Thymus (tissue), 11 donors: ENCODE measurements at regions not wholly inside any gene's neighbourhood (a gene's known extent, or its start where the extent isn't known, plus 50 kb on each side); places are given as distances from the start of the nearest gene placed in this dataset.

Experiments
- DNase-seq, 9 donors: peaks; one replicate each; pipeline ENCODE4 v3.0.0-alpha.2; 2013; ENCODE audit warnings: low spot score in 9 of 9, low read depth in 6 of 9, missing footprints in 1 of 9
- H3K27ac ChIP-seq, 2 donors: one replicate each; pipeline ENCODE4 v1.5.1; 2013; ENCODE audit warnings: control low read depth in 1 of 2, low read depth in 1 of 2, low read length in 1 of 2, mild to moderate bottlenecking in 1 of 2, moderate library complexity in 1 of 2
- H3K27me3 ChIP-seq, 2 donors: one replicate each; pipeline ENCODE4 v1.5.1; 2013; ENCODE audit warnings: low read length in 1 of 2; ENCODE audit not compliant: control insufficient read depth in 2 of 2, insufficient read depth in 1 of 2
- H3K36me3 ChIP-seq, 2 donors: one replicate each; pipeline ENCODE4 v1.5.1; 2013; ENCODE audit warnings: low read length in 1 of 2, mild to moderate bottlenecking in 1 of 2, moderate library complexity in 1 of 2; ENCODE audit not compliant: control insufficient read depth in 2 of 2, insufficient read depth in 2 of 2
- H3K4me1 ChIP-seq, 2 donors: one replicate each; pipeline ENCODE4 v1.5.1; 2013; ENCODE audit warnings: low read length in 2 of 2; ENCODE audit not compliant: control insufficient read depth in 2 of 2, insufficient read depth in 2 of 2
- H3K4me3 ChIP-seq, 2 donors: one replicate each; pipeline ENCODE4 v1.5.1; 2013; ENCODE audit warnings: low read length in 2 of 2, control low read depth in 1 of 2, mild to moderate bottlenecking in 1 of 2
- H3K9me3 ChIP-seq, 2 donors: one replicate each; pipeline ENCODE4 v1.5.1; 2013; ENCODE audit warnings: low read length in 1 of 2, mild to moderate bottlenecking in 1 of 2; ENCODE audit not compliant: control insufficient read depth in 2 of 2, insufficient read depth in 1 of 2
- WGBS: extraction: QIAGEN DNeasy Blood & Tissue Kit; methylation state at CpG from one replicate; pipeline ENCODE4 v1.1.7; 2013; 5-methylcytosine and 5-hydroxymethylcytosine counted together
- donor health status: healthy.

DNA sequence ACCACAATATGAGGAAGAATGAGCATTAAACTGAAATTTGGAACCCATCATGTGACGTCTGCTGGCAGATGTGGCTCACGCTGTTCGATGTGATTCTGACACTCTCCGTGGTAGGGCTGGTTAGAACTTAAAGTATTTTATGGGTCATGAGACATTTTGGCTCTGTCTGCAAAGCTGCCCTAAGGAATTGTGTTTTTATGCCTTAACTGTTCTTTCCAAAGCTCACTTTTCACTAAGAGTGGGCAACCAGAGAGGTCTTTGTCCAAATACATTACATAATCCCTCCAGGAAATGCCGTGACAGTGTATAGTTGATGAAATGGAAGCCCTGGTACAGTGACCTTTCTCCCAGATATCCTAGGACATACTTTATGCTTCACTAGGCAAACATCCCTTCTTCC is 119.1 kb downstream of the AQP4 start:
- DNase-seq, result no peak
- H3K4me1 ChIP-seq, result no peaks in the 10 kb centered on the region
- WGBS, result 55% methylated on average over 5 of the region's 5 CpGs
- H3K36me3 ChIP-seq, result no peaks in the 10 kb centered on the region
- no peaks in the 10 kb centered on the region for H3K27me3 ChIP-seq
- H3K27ac ChIP-seq, result no peak overlapping the region
- no peaks in the 10 kb centered on the region for H3K9me3 ChIP-seq
- H3K4me3 ChIP-seq, result no peak overlapping the region

DNA sequence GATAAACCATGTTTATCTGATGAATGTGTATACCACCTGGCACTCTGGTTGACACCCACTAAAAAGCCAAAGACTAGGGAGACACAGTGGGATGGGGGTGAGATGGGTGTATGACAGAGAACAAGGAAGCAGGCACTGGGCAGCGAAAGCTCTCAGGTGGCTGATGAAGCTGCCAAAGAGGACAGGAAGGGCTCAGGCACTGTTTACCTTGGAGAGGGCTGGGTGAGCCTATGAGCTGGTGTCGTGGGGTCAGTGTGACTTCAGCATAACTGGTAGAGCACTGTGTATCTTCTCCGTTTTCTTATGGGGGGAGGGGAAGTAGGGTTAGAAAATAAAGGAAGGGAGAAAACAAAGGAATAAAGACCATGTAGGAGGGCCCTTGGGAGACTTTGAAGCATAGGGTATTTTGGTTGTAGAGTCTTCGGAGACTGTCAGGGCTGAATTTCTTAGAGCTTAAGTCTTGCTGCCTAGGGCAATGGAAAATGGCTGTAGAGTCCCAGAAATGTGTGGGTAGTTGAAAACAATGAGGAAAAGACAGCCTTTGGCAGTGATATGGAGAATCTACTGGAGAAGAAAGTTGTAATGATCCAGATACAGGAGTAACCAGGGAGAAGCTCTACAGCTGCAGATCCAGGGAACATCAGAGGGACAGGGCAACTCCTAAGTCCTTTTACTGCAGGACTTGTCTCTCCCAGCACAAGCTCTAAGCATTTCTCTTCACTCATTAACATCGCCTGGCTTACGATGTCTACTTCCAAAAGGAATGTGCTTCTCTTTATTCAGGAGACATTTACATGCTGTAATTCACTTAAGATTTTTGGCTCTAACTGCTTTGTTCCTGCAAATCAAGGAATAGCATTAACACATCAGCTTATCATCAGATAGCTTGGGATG is 120.0 kb downstream of the AQP4 start:
- WGBS, result 95% methylated on average over 6 of the region's 6 CpGs
- H3K27ac ChIP-seq, result no peak overlapping the region
- H3K9me3 ChIP-seq, result no peaks in the 10 kb centered on the region
- DNase-seq, result no peak
- no peaks in the 10 kb centered on the region for H3K27me3 ChIP-seq
- H3K4me3 ChIP-seq, result no peak overlapping the region
- H3K4me1 ChIP-seq, result no peaks in the 10 kb centered on the region
- H3K36me3 ChIP-seq, result no peaks in the 10 kb centered on the region

DNA sequence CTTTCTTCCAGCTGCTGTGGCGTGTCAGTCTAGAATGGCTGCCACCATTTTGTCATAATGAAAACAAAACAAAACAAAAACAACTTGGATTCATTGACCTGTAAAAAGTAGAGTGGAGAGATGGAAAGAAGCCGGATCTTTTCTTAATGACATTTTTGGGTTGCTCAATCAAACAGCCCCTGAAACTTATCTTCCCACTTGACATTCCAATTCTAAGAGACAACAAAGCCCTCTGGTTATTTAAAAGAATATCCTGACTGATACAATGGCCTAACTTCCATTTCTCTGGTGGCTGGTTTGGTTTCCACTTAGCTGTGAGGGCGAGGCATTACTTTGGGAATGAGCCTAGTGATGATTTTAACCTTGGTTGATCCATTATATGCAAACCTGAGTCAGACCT is 123.7 kb downstream of the AQP4 start:
- H3K4me3 ChIP-seq, result no peak overlapping the region
- H3K9me3 ChIP-seq, result no peaks in the 10 kb centered on the region
- H3K27me3 ChIP-seq, result no peaks in the 10 kb centered on the region
- no peak for DNase-seq
- H3K36me3 ChIP-seq, result no peaks in the 10 kb centered on the region
- no peak overlapping the region for H3K27ac ChIP-seq
- WGBS, result 96% methylated on average over 3 of the region's 3 CpGs
- no peaks in the 10 kb centered on the region for H3K4me1 ChIP-seq

DNA sequence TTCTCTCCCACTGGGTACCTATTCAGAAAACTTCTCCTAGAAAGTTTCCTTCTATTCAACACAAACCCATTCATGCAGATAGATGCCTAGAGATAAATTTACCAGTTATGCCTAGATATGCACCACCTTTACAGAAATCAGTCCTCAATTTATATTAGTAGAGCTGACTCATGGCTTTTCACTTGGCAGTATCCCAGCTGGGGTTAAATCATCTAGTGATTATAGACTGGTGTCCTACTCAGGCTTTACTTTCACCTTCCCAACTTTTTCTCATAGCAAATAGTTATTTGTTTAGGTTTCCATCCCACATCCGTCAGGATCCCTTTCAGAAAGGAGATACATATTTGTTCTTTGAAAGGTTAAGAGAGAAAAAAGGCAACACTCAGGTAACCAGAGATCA is 124.5 kb downstream of the AQP4 start:
- Histone ChIP-seq H3K9me3 (no peaks in the 10 kb centered on the region), H3K4me1 (no peaks in the 10 kb centered on the region), H3K27ac (no peak overlapping the region), H3K36me3 (no peaks in the 10 kb centered on the region), H3K4me3 (no peak overlapping the region), H3K27me3 (no peaks in the 10 kb centered on the region)
- DNase-seq, result no peak
- 95% methylated on average over 1 of the region's 1 CpG for WGBS

DNA sequence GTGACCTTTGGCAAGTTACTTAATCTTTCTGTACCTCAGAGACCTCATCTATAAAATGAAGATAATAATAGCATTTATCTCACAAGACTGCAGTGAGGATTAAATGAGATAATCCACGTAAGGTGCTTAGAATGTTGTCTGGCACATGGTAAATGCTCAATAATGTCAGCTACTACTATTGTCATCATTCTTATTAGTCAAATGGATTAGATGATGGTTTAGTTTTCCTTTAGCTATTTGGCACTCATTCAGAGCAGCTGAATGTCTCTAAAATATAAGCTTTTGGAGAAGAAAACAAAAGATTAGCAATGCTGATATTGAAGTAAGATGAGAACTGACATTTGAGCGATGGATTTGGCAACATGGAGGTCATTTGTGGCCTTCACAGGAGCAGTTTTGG is 125.1 kb downstream of the AQP4 start:
- no peaks in the 10 kb centered on the region for H3K36me3 ChIP-seq
- H3K4me3 ChIP-seq, result no peak overlapping the region
- WGBS, result 97% methylated on average over 2 of the region's 2 CpGs
- no peaks in the 10 kb centered on the region for H3K9me3 ChIP-seq
- H3K27ac ChIP-seq, result no peak overlapping the region
- no peaks in the 10 kb centered on the region for H3K27me3 ChIP-seq
- no peak for DNase-seq
- no peaks in the 10 kb centered on the region for H3K4me1 ChIP-seq

DNA sequence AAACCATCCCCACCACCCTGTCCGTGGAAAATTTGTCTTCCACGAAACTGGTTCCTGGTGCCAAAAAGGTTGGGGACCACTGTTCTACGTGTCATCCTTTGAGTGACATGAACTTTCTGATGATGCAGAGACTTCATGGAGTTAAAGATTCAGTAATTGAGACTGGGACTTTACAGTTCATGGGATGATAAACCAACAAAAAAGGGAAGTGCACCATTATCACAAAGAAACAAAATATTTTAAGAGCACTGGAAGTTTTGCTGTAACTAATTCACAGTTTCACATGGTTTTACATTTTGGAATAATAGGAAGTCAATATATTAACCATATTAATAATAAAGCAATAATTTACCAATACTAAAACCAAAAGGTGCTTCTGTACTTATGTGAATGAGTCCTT is 126.8 kb downstream of the AQP4 start:
- WGBS, result 98% methylated on average over 3 of the region's 3 CpGs
- no peak overlapping the region for H3K4me3 ChIP-seq
- H3K36me3 ChIP-seq, result no peaks in the 10 kb centered on the region
- H3K4me1 ChIP-seq, result no peaks in the 10 kb centered on the region
- no peak overlapping the region for H3K27ac ChIP-seq
- H3K27me3 ChIP-seq, result no peaks in the 10 kb centered on the region
- no peak for DNase-seq
- no peaks in the 10 kb centered on the region for H3K9me3 ChIP-seq

DNA sequence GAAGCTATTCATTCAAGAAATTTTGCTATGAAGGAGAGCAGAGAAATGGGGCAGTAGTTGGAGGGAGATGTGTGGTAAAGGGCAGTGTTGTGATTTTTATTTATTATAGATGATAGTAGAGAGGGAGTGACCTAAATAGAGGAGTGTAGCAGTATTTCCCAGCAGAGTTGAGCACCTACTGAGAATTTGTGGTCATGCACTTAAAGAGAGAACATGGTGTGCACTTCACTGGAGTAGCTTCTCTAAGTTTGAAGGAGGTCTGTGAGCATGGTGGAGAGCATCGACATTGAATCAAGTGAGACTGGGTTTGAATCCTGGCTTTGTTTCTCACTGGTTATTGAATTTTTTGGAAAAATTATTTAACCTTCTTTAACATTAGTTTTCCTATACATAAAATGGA is 129.2 kb downstream of the AQP4 start:
- no peak overlapping the region for H3K27ac ChIP-seq
- H3K9me3 ChIP-seq, result no peaks in the 10 kb centered on the region
- no peaks in the 10 kb centered on the region for H3K36me3 ChIP-seq
- no peaks in the 10 kb centered on the region for H3K27me3 ChIP-seq
- no peak overlapping the region for H3K4me3 ChIP-seq
- DNase-seq, result no peak
- no peaks in the 10 kb centered on the region for H3K4me1 ChIP-seq
- WGBS, result 96% methylated on average over 1 of the region's 1 CpG

DNA sequence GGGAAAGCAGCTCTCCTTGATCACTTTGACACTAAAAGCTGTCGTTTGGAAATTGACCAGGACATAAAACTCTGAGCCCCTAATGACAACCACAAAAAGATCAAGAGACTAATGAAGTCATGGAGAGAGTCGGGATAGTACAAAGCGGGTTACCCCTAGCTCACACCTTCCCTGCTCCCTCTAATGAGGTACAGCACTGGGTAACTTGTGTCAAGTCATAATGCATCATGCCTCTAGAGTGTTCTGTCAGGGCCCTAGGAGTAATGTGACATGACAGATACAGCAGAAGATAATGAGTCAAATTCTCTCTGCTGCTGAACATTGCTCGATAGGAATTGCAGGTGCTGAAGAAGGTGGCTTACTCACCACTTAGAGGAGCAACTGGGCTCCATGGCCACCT is 130.7 kb downstream of the AQP4 start:
- Histone ChIP-seq H3K27ac (no peak overlapping the region), H3K27me3 (no peaks in the 10 kb centered on the region), H3K4me1 (no peaks in the 10 kb centered on the region), H3K9me3 (peaks cover 0 to 2% of the 10 kb centered on the region in 2 donors), H3K36me3 (no peaks in the 10 kb centered on the region), H3K4me3 (no peak overlapping the region)
- no peak for DNase-seq
- 90% methylated on average over 4 of the region's 4 CpGs for WGBS

DNA sequence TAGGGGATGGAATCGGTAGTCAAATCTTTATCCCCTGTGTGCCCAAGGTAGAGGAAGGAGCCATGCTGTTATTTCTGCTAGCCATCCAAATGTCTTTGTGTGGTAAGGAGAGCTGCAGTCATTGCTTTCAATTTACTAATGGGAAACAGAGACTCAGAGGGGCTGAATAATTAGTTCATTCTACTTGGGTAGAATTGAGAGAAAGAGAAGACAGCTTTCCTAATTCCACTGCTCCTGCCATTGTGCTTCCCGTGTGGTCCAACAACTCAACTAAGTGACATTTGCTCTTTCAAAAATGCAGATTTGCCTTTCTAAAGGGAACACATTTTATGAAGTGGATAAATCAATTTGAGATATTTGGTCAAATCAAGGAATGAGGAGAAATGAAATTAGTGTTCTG is 136.1 kb downstream of the AQP4 start:
- no peak overlapping the region for H3K27ac ChIP-seq
- peaks cover 0 to 2% of the 10 kb centered on the region in 2 donors for H3K9me3 ChIP-seq
- no peaks in the 10 kb centered on the region for H3K4me1 ChIP-seq
- DNase-seq, result no peak
- H3K4me3 ChIP-seq, result no peak overlapping the region
- no peaks in the 10 kb centered on the region for H3K36me3 ChIP-seq
- WGBS, result 95% methylated on average over 2 of the region's 2 CpGs
- H3K27me3 ChIP-seq, result no peaks in the 10 kb centered on the region
